ENCODE measurements at regions not wholly inside any gene's neighbourhood (a gene's known extent, or its start where the extent isn't known, plus 50 kb on each side); places are given as distances from the start of the nearest gene placed in this dataset.

DNA sequence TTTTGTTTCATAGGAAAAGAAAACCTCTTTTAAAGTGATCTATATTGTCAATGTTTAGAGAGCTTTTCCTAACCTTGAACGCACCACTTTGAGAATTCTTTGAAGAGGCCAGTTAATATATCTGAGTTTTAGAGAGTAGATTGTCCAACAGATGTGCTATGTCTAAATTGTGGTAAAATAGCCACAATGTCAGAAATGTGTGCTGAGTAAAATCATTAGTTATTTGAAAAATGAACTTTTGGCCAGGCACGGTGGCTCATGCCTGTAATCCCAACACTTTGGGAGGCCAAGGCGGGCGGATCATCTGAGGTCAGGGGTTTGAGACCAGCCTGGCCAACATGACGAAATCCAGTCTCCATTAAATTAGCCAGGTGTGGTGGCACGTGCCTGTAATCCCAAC lies 61.6 kb upstream of the KIAA1217 start:
- TF ChIP-seq POLR2AphosphoS5 (IDR thresholded peaks at IDR 0.05) (no peak), CTCF (IDR thresholded peaks at IDR 0.05) (no peak), POLR2A (IDR thresholded peaks at IDR 0.05) (no peak)
